GM23338 (cell line): ENCODE measurements at regions not wholly inside any gene's neighbourhood (a gene's known extent, or its start where the extent isn't known, plus 50 kb on each side); places are given as distances from the start of the nearest gene placed in this dataset.

ENCODE experiments used
- ATAC-seq: fragments of 200-7000 bp; cut with Tn5 transposase; 3 replicates; pipeline ENCODE4 v1.9.1; 2020
- DNase-seq: peaks from one replicate; pipeline ENCODE4 v3.0.0-alpha.2; 2015; ENCODE audit warnings: low spot score
- H2AFZ ChIP-seq: fragments of 200-600 bp; sonication (generic); 2 replicates; pipeline ENCODE4 v1.8.0; 2016; ENCODE audit warnings: antibody characterized with exemption, mild to moderate bottlenecking, moderate library complexity
- H3F3A ChIP-seq: fragments of 200-600 bp; sonication (generic); replicated peaks from 2 replicates; pipeline ENCODE4 v1.8.0; 2017; ENCODE audit warnings: antibody characterized with exemption, mixed run types, low read depth
- H3K27ac ChIP-seq: fragments of 200-600 bp; sonication (generic); 2 replicates; pipeline ENCODE4 v1.6.1; 2016; ENCODE audit warnings: low read depth
- H3K27me3 ChIP-seq: fragments of 200-600 bp; sonication (generic); 2 replicates; pipeline ENCODE4 v1.8.0; 2016; ENCODE audit warnings: mild to moderate bottlenecking, mixed run types, moderate library complexity; ENCODE audit not compliant: insufficient read depth
- H3K36me3 ChIP-seq: fragments of 200-600 bp; sonication (generic); 2 replicates; pipeline ENCODE4 v1.8.0; 2016; ENCODE audit warnings: mild to moderate bottlenecking; ENCODE audit not compliant: insufficient read depth
- H3K4me1 ChIP-seq: fragments of 200-600 bp; sonication (generic); 2 replicates; pipeline ENCODE4 v1.8.0; 2016; ENCODE audit warnings: mild to moderate bottlenecking, moderate library complexity; ENCODE audit not compliant: insufficient read depth
- H3K4me2 ChIP-seq: fragments of 200-600 bp; sonication (generic); 2 replicates; pipeline ENCODE4 v1.7.1; 2017; ENCODE audit warnings: mixed run types
- H3K4me3 ChIP-seq: fragments of 200-600 bp; sonication (generic); 2 replicates; pipeline ENCODE4 v1.6.1; 2016; ENCODE audit warnings: mixed run types
- H3K79me2 ChIP-seq: fragments of 200-600 bp; sonication (generic); replicated peaks from 2 replicates; pipeline ENCODE4 v1.8.0; 2017; ENCODE audit warnings: mild to moderate bottlenecking; ENCODE audit not compliant: insufficient read depth
- H3K9me2 ChIP-seq: fragments of 200-600 bp; sonication (generic); 2 replicates; pipeline ENCODE4 v1.8.0; 2017; ENCODE audit not compliant: insufficient read depth
- H4K20me1 ChIP-seq: fragments of 200-600 bp; sonication (generic); replicated peaks from 2 replicates; pipeline ENCODE4 v1.8.0; 2017; ENCODE audit warnings: mild to moderate bottlenecking; ENCODE audit not compliant: insufficient read depth
- H3K27ac Mint-ChIP-seq: 2 replicates; pipeline ENCODE4 v1.8.0; 2020; ENCODE audit warnings: inconsistent platforms, mild to moderate bottlenecking, moderate library complexity, mixed read lengths
- H3K27me3 Mint-ChIP-seq: 3 replicates; pipeline ENCODE4 v1.8.0; 2022; ENCODE audit warnings: low read depth, mild to moderate bottlenecking, moderate library complexity, mixed read lengths, inconsistent platforms; ENCODE audit not compliant: insufficient read depth, poor library complexity
- H3K36me3 Mint-ChIP-seq: 3 replicates; pipeline ENCODE4 v1.8.0; 2021; ENCODE audit warnings: low read depth, mild to moderate bottlenecking, inconsistent platforms, moderate library complexity, mixed read lengths
- H3K4me1 Mint-ChIP-seq: 3 replicates; pipeline ENCODE4 v1.8.0; 2020; ENCODE audit warnings: mild to moderate bottlenecking, inconsistent platforms, mixed read lengths
- H3K4me3 Mint-ChIP-seq: 3 replicates; pipeline ENCODE4 v1.8.0; 2021; ENCODE audit warnings: moderate library complexity, mild to moderate bottlenecking, inconsistent platforms, mixed read lengths
- H3K9me3 Mint-ChIP-seq: 3 replicates; pipeline ENCODE4 v1.8.0; 2020; ENCODE audit warnings: moderate library complexity, mild to moderate bottlenecking, inconsistent platforms, mixed read lengths
- CREB1 ChIP-seq: fragments of 250-450 bp; sonication (Bioruptor Pico); IDR thresholded peaks from 2 replicates; pipeline ENCODE4 v1.5.0; 2020; ENCODE audit warnings: low read depth, mild to moderate bottlenecking, moderate library complexity
- EZH2 ChIP-seq: fragments of 200-600 bp; sonication (generic); IDR thresholded peaks from one replicate; pipeline ENCODE4 v1.8.0; 2017; ENCODE audit warnings: antibody characterized with exemption, mild to moderate bottlenecking, low read depth; ENCODE audit not compliant: unreplicated experiment
- EZH2phosphoT487 ChIP-seq: fragments of 200-600 bp; sonication (generic); IDR thresholded peaks from one replicate; pipeline ENCODE4 v1.8.1; 2018; ENCODE audit warnings: antibody characterized with exemption; ENCODE audit not compliant: unreplicated experiment
- JUNB ChIP-seq: IDR thresholded peaks from one replicate; pipeline ENCODE4 v1.6.1; 2016; ENCODE audit warnings: antibody characterized with exemption; ENCODE audit not compliant: unreplicated experiment
- NANOG ChIP-seq: IDR thresholded peaks from 2 replicates; pipeline ENCODE4 v1.6.1; 2016; ENCODE audit warnings: antibody characterized with exemption, borderline replicate concordance
- POLR2AphosphoS5 ChIP-seq: IDR thresholded peaks from 2 replicates; pipeline ENCODE4 v1.6.1; 2016; ENCODE audit warnings: antibody characterized with exemption, low read depth
- STAT1 ChIP-seq: IDR thresholded peaks from one replicate; pipeline ENCODE4 v1.6.1; 2016; ENCODE audit warnings: antibody characterized with exemption; ENCODE audit not compliant: unreplicated experiment
- ZNF114 ChIP-seq: fragments of 250-450 bp; sonication (Bioruptor Pico); IDR thresholded peaks from 2 replicates; pipeline ENCODE4 v1.5.0; 2020; ENCODE audit warnings: mild to moderate bottlenecking, moderate library complexity
- ZNF331 ChIP-seq: fragments of 250-450 bp; sonication (Bioruptor Pico); IDR thresholded peaks from 2 replicates; pipeline ENCODE4 v1.5.0; 2020; ENCODE audit warnings: low read depth, mild to moderate bottlenecking, moderate library complexity
- ZNF462 ChIP-seq: fragments of 250-450 bp; sonication (Bioruptor Pico); IDR thresholded peaks from 2 replicates; pipeline ENCODE4 v1.5.0; 2020; ENCODE audit warnings: mild to moderate bottlenecking, moderate library complexity
- TF ChIP-seq, protein P1 (sequence below): IDR thresholded peaks from 2 replicates; pipeline ENCODE4 v1.6.1; 2016; ENCODE audit warnings: antibody characterized with exemption
- TF ChIP-seq, protein P2 (sequence below), 2 experiments: fragments of 200-600 bp in 1 of 2; sonication (generic) in 1 of 2; conservative IDR thresholded peaks; 2 replicates each; pipeline versions ENCODE4 v1.5.1 to v1.6.1; 2016 to 2017; ENCODE audit warnings: antibody characterized with exemption in 2 of 2, low read depth in 2 of 2, mild to moderate bottlenecking in 2 of 2, moderate library complexity in 1 of 2
- TF ChIP-seq, protein P3 (sequence below): IDR thresholded peaks from one replicate; pipeline ENCODE4 v1.6.1; 2018; ENCODE audit warnings: antibody characterized with exemption; ENCODE audit not compliant: unreplicated experiment

DNA sequence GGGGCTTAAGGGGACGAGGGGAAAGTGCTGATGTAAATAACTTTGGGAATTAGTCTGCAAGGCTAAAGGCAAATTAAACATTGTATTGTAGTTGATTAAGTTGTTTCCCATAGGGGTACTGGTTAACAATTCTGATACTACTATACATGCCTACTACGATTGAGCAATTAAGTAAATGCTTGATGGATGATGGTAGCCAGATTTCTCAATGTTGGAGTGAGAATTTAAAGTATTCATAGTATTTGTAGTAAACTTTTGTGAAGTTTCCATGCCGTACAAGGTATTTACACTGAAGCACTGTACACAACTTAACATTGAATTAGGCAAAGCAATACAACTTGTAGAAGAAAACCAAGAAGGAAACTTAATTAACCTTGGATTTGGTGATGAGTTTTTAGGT lies 852.3 kb downstream of the QKI start:
- H3K9me3 Mint-ChIP-seq = no peaks in the 10 kb centered on the region
- DNase-seq (no peak), ATAC-seq (no peak)
- Histone ChIP-seq H3K4me1 (no peaks in the 10 kb centered on the region), H3K79me2 (no peaks in the 10 kb centered on the region), H3K9me2 (no peaks in the 10 kb centered on the region), H3K27ac (no peak overlapping the region), H3K4me2 (no peak overlapping the region), H3F3A (no peaks in the 10 kb centered on the region), H3K4me3 (no peak overlapping the region), H3K36me3 (no peaks in the 10 kb centered on the region), H4K20me1 (no peaks in the 10 kb centered on the region), H3K27me3 (no peaks in the 10 kb centered on the region), H2AFZ (no peak overlapping the region)
- H3K4me1 Mint-ChIP-seq = no peaks in the 10 kb centered on the region
- H3K27ac Mint-ChIP-seq = no peak overlapping the region
- no peak for TF ChIP-seq ZNF462 (CRISPR knock-in tag)
- TF ChIP-seq, protein P1, sequence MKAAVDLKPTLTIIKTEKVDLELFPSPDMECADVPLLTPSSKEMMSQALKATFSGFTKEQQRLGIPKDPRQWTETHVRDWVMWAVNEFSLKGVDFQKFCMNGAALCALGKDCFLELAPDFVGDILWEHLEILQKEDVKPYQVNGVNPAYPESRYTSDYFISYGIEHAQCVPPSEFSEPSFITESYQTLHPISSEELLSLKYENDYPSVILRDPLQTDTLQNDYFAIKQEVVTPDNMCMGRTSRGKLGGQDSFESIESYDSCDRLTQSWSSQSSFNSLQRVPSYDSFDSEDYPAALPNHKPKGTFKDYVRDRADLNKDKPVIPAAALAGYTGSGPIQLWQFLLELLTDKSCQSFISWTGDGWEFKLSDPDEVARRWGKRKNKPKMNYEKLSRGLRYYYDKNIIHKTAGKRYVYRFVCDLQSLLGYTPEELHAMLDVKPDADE = no peak
- TF ChIP-seq STAT1 = no peak
- no peak for TF ChIP-seq POLR2AphosphoS5
- TF ChIP-seq CREB1 (CRISPR knock-in tag) = no peak
- TF ChIP-seq EZH2phosphoT487 = no peak
- no peak for TF ChIP-seq NANOG
- TF ChIP-seq, protein P2, sequence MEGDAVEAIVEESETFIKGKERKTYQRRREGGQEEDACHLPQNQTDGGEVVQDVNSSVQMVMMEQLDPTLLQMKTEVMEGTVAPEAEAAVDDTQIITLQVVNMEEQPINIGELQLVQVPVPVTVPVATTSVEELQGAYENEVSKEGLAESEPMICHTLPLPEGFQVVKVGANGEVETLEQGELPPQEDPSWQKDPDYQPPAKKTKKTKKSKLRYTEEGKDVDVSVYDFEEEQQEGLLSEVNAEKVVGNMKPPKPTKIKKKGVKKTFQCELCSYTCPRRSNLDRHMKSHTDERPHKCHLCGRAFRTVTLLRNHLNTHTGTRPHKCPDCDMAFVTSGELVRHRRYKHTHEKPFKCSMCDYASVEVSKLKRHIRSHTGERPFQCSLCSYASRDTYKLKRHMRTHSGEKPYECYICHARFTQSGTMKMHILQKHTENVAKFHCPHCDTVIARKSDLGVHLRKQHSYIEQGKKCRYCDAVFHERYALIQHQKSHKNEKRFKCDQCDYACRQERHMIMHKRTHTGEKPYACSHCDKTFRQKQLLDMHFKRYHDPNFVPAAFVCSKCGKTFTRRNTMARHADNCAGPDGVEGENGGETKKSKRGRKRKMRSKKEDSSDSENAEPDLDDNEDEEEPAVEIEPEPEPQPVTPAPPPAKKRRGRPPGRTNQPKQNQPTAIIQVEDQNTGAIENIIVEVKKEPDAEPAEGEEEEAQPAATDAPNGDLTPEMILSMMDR (conservative IDR thresholded peaks at IDR 0.05; ENCODE audit: low read depth in 2 of 2) = no peak
- TF ChIP-seq EZH2 = no peak
- TF ChIP-seq, protein P3, sequence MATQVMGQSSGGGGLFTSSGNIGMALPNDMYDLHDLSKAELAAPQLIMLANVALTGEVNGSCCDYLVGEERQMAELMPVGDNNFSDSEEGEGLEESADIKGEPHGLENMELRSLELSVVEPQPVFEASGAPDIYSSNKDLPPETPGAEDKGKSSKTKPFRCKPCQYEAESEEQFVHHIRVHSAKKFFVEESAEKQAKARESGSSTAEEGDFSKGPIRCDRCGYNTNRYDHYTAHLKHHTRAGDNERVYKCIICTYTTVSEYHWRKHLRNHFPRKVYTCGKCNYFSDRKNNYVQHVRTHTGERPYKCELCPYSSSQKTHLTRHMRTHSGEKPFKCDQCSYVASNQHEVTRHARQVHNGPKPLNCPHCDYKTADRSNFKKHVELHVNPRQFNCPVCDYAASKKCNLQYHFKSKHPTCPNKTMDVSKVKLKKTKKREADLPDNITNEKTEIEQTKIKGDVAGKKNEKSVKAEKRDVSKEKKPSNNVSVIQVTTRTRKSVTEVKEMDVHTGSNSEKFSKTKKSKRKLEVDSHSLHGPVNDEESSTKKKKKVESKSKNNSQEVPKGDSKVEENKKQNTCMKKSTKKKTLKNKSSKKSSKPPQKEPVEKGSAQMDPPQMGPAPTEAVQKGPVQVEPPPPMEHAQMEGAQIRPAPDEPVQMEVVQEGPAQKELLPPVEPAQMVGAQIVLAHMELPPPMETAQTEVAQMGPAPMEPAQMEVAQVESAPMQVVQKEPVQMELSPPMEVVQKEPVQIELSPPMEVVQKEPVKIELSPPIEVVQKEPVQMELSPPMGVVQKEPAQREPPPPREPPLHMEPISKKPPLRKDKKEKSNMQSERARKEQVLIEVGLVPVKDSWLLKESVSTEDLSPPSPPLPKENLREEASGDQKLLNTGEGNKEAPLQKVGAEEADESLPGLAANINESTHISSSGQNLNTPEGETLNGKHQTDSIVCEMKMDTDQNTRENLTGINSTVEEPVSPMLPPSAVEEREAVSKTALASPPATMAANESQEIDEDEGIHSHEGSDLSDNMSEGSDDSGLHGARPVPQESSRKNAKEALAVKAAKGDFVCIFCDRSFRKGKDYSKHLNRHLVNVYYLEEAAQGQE = no peak
- no peak for TF ChIP-seq ZNF114 (CRISPR knock-in tag)
- TF ChIP-seq ZNF331 (CRISPR knock-in tag) = no peak
- no peak for TF ChIP-seq JUNB
- no peaks in the 10 kb centered on the region for H3K36me3 Mint-ChIP-seq
- H3K27me3 Mint-ChIP-seq = peaks cover 2% of the 10 kb centered on the region
- H3K4me3 Mint-ChIP-seq = no peak overlapping the region
